ENCODE measurements at regions not wholly inside any gene's neighbourhood (a gene's known extent, or its start where the extent isn't known, plus 50 kb on each side); places are given as distances from the start of the nearest gene placed in this dataset.

DNA sequence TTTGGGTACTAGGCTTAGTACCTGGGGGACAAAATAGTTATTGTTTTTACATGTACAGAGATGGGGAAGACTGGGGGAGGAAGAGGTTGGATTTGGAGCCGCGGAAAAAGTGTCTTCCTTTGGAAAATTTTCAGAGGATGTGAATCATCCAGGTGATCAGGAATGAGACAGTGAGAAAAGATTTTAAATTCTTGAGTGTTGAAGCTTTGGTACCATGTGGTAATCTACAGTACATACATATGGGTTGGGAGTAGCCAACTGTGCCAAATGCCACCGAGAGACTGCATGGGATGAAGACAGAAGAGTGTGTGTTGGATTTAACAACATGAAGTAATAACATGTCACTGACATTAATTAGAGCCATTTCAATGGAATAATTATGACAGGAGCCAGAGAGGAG, 1238.2 kb downstream of the ROBO1 start:
- TF ChIP-seq RARG (CRISPR knock-in tag; IDR thresholded peaks at IDR 0.05; ENCODE audit: low read depth) (no peak), NFYB (CRISPR knock-in tag; IDR thresholded peaks at IDR 0.05) (no peak), TRAFD1 (CRISPR knock-in tag; IDR thresholded peaks at IDR 0.05; ENCODE audit: borderline replicate concordance) (no peak), ZNF646 (CRISPR knock-in tag; IDR thresholded peaks at IDR 0.05) (no peak), ZIK1 (CRISPR knock-in tag; IDR thresholded peaks at IDR 0.05; ENCODE audit: borderline replicate concordance, low read depth) (no peak), ZNF775 (CRISPR knock-in tag; IDR thresholded peaks at IDR 0.05; ENCODE audit: borderline replicate concordance) (no peak), TFDP1 (CRISPR knock-in tag; IDR thresholded peaks at IDR 0.05; ENCODE audit: borderline replicate concordance) (no peak), RFXANK (CRISPR knock-in tag; IDR thresholded peaks at IDR 0.05) (no peak), NFRKB (IDR thresholded peaks at IDR 0.05) (no peak), PTBP1 (IDR thresholded peaks at IDR 0.05; ENCODE audit: low read depth, low read length, poor library complexity, severe bottlenecking) (no peak), ZNF781 (CRISPR knock-in tag; IDR thresholded peaks at IDR 0.05; ENCODE audit: borderline replicate concordance, not compliant biosample characterization) (no peak)
- Histone ChIP-seq H3K4me2 (ENCODE audit: low read depth, low read length) (no peak overlapping the region), H3K9me3 (ENCODE audit: low read length) (no peaks in the 10 kb centered on the region), H3K36me3 (replicated peaks in 1 of 2; ENCODE audit: control insufficient read depth in 1 of 2, insufficient read depth in 2 of 2, low read length in 2 of 2) (no peaks in the 10 kb centered on the region), H3K27ac (ENCODE audit: extremely low read length, insufficient read depth, low read length) (no peak overlapping the region), H4K20me1 (ENCODE audit: insufficient read depth, low read length) (no peaks in the 10 kb centered on the region), H3K9ac (ENCODE audit: insufficient read depth, low read depth, low read length) (no peak overlapping the region), H3K4me1 (ENCODE audit: insufficient read depth, low read length) (no peaks in the 10 kb centered on the region), H2AFZ (ENCODE audit: low read length) (no peak overlapping the region), H3K27me3 (ENCODE audit: control insufficient read depth in 1 of 2, insufficient read depth in 2 of 2, low read length in 2 of 2) (no peaks in the 10 kb centered on the region), H3K79me2 (ENCODE audit: insufficient read depth, low read length) (no peaks in the 10 kb centered on the region), H3K4me3 (replicated peaks in 1 of 3; ENCODE audit: insufficient read depth in 1 of 3, low read depth in 2 of 3, low read length in 3 of 3) (no peak overlapping the region)
- CTCF ChIA-PET (ENCODE audit: low intra/inter-chr PET ratio, low total read pairs): no interaction called here
- no peak for FAIRE-seq
- no peak for DNase-seq (ENCODE audit: low spot score)
- intact Hi-C loops (cut with micrococcal nuclease; ENCODE audit: unreplicated experiment) (no loop called here), in situ Hi-C loops (cut with HindIII; ENCODE audit: extremely low pct_ligation_motif_present, low pct_unique_long_range_greater_than_20kb) (no loop called here)
- POLR2A ChIA-PET: no interaction called here
- ATAC-seq: no peak
- 48% methylated on average over 3 of the region's 3 CpGs for WGBS (ENCODE audit: low lambda C conversion rate)
- no TSS peak for BruUV-seq (replicated peaks)
